LoVo (cell line): ENCODE measurements at regions not wholly inside any gene's neighbourhood (a gene's known extent, or its start where the extent isn't known, plus 50 kb on each side); places are given as distances from the start of the nearest gene placed in this dataset.

Experiments
- DNase-seq: peaks from one replicate; pipeline ENCODE4 v3.0.0-alpha.2; 2016; ENCODE audit warnings: low spot score

- DNase-seq, result no peak
These were observed 75.6 kb downstream of the ENGASE start for GRCh38 chr17:79150035-79150733.

GRCh38 chr17:79148584-79148983, 74.0 kb downstream of the ENGASE start:
- DNase-seq, result no peak

- no peak for DNase-seq
These were observed 73.3 kb downstream of the ENGASE start for GRCh38 chr17:79147746-79148506.

GRCh38 chr17:79146562-79146961, 71.9 kb downstream of the ENGASE start:
- DNase-seq, result no peak

- no peak for DNase-seq
These were observed 70.9 kb downstream of the ENGASE start for GRCh38 chr17:79145548-79145947.

- no peak for DNase-seq
These were observed 69.5 kb downstream of the ENGASE start for GRCh38 chr17:79144133-79144532.

- no peak for DNase-seq
These were observed 67.8 kb downstream of the ENGASE start for GRCh38 chr17:79142375-79142774.

GRCh38 chr17:79141578-79142355, 67.1 kb downstream of the ENGASE start:
- no peak for DNase-seq

- DNase-seq, result no peak
These were observed 64.2 kb downstream of the ENGASE start for GRCh38 chr17:79138826-79139225.

- DNase-seq, result no peak
These were observed 63.2 kb downstream of the ENGASE start for GRCh38 chr17:79137789-79138165.

GRCh38 chr17:79137015-79137788, 62.6 kb downstream of the ENGASE start:
- no peak for DNase-seq

GRCh38 chr17:79136596-79136995, 62.0 kb downstream of the ENGASE start:
- DNase-seq, result no peak
